ENCODE measurements at regions not wholly inside any gene's neighbourhood (a gene's known extent, or its start where the extent isn't known, plus 50 kb on each side); places are given as distances from the start of the nearest gene placed in this dataset.

- TF ChIP-seq CTCF (IDR thresholded peaks at IDR 0.05) (no peak), POLR2A (IDR thresholded peaks at IDR 0.05) (no peak)
- intact Hi-C loops (cut with DNase I) = no loop called here
- Histone ChIP-seq H3K27ac (no peak overlapping the region), H3K4me1 (no peaks in the 10 kb centered on the region), H3K36me3 (no peaks in the 10 kb centered on the region), H3K4me3 (no peak overlapping the region), H3K27me3 (no peaks in the 10 kb centered on the region), H3K9me3 (no peaks in the 10 kb centered on the region)
- no peak for DNase-seq
- 93 to 94% methylated on average over 3 of the region's 3 CpGs for WGBS, 2 donors
Measured at GRCh38 chr1:87866416-87866815, 537.7 kb downstream of the LMO4 start.

GRCh38 chr1:87867626-87868025, 538.9 kb downstream of the LMO4 start:
- Histone ChIP-seq H3K27ac (no peak overlapping the region), H3K9me3 (no peaks in the 10 kb centered on the region), H3K4me3 (no peak overlapping the region), H3K4me1 (no peaks in the 10 kb centered on the region), H3K36me3 (no peaks in the 10 kb centered on the region), H3K27me3 (no peaks in the 10 kb centered on the region)
- TF ChIP-seq POLR2A (IDR thresholded peaks at IDR 0.05) (no peak), CTCF (IDR thresholded peaks at IDR 0.05) (no peak)
- intact Hi-C loops (cut with DNase I) = no loop called here
- DNase-seq = no peak
- WGBS, 2 donors = 30 to 33% methylated on average over 1 of the region's 1 CpG

- H3K9me3 ChIP-seq = no peaks in the 10 kb centered on the region
- TF ChIP-seq POLR2A (IDR thresholded peaks at IDR 0.05) = no peak
- TF ChIP-seq CTCF (IDR thresholded peaks at IDR 0.05) = no peak
- H3K36me3 ChIP-seq = no peaks in the 10 kb centered on the region
- intact Hi-C loops (cut with DNase I) = no loop called here
- 31 to 39% methylated on average over 1 of the region's 1 CpG for WGBS, 2 donors
- no peak for DNase-seq
- no peaks in the 10 kb centered on the region for H3K4me1 ChIP-seq
- no peaks in the 10 kb centered on the region for H3K27me3 ChIP-seq
- H3K27ac ChIP-seq = peak overlapping the region in 3 of 4 donors; percentile 21 to 54 (median 25)
- H3K4me3 ChIP-seq = no peak overlapping the region
Measured at GRCh38 chr1:87869567-87869966, 540.9 kb downstream of the LMO4 start.

- no peak for DNase-seq
- Histone ChIP-seq H3K9me3 (no peaks in the 10 kb centered on the region), H3K27ac (no peak overlapping the region), H3K27me3 (no peaks in the 10 kb centered on the region), H3K4me1 (no peaks in the 10 kb centered on the region), H3K4me3 (no peak overlapping the region), H3K36me3 (no peaks in the 10 kb centered on the region)
- WGBS, 2 donors = 81 to 82% methylated on average over 2 of the region's 2 CpGs
- no peak for TF ChIP-seq CTCF (IDR thresholded peaks at IDR 0.05)
- TF ChIP-seq POLR2A (IDR thresholded peaks at IDR 0.05) = no peak
- intact Hi-C loops (cut with DNase I) = no loop called here
Measured at GRCh38 chr1:87872189-87872588, 543.5 kb downstream of the LMO4 start.

GRCh38 chr1:87872692-87873091, 544.0 kb downstream of the LMO4 start:
- Histone ChIP-seq H3K4me3 (no peak overlapping the region), H3K9me3 (no peaks in the 10 kb centered on the region), H3K27ac (no peak overlapping the region), H3K4me1 (no peaks in the 10 kb centered on the region), H3K36me3 (no peaks in the 10 kb centered on the region), H3K27me3 (no peaks in the 10 kb centered on the region)
- DNase-seq = no peak
- WGBS, 2 donors = 80 to 82% methylated on average over 3 of the region's 3 CpGs
- intact Hi-C loops (cut with DNase I) = no loop called here
- no peak for TF ChIP-seq CTCF (IDR thresholded peaks at IDR 0.05)
- no peak for TF ChIP-seq POLR2A (IDR thresholded peaks at IDR 0.05)
